Activated naive CD8-positive, alpha-beta T cell treated with anti-CD3 and anti-CD28 coated beads for 36 hours (primary cell): ENCODE measurements at regions not wholly inside any gene's neighbourhood (a gene's known extent, or its start where the extent isn't known, plus 50 kb on each side); places are given as distances from the start of the nearest gene placed in this dataset.
A peak's percentile ranks its signal among the peaks of the same experiment; 100 is the strongest.

ENCODE experiments used
- DNase-seq: peaks from one replicate; pipeline ENCODE4 v3.0.0; 2021
- H3K27ac Mint-ChIP-seq: one replicate; pipeline ENCODE4 v1.8.0; 2022; ENCODE audit warnings: mild to moderate bottlenecking, moderate library complexity, mixed read lengths
- H3K27me3 Mint-ChIP-seq: one replicate; pipeline ENCODE4 v1.8.0; 2022; ENCODE audit warnings: mild to moderate bottlenecking, mixed read lengths
- H3K36me3 Mint-ChIP-seq: one replicate; pipeline ENCODE4 v1.8.0; 2021; ENCODE audit warnings: mild to moderate bottlenecking, mixed read lengths
- H3K4me1 Mint-ChIP-seq: one replicate; pipeline ENCODE4 v1.8.0; 2021; ENCODE audit warnings: mixed read lengths
- H3K4me3 Mint-ChIP-seq: one replicate; pipeline ENCODE4 v1.8.0; 2022; ENCODE audit warnings: mild to moderate bottlenecking, moderate library complexity, mixed read lengths
- H3K9me3 Mint-ChIP-seq: one replicate; pipeline ENCODE4 v1.8.0; 2022; ENCODE audit warnings: mixed read lengths

GRCh38 chr20:12012241-12013222 lies 94.8 kb downstream of the BTBD3 start:
- no peaks in the 10 kb centered on the region for H3K4me1 Mint-ChIP-seq

DNA sequence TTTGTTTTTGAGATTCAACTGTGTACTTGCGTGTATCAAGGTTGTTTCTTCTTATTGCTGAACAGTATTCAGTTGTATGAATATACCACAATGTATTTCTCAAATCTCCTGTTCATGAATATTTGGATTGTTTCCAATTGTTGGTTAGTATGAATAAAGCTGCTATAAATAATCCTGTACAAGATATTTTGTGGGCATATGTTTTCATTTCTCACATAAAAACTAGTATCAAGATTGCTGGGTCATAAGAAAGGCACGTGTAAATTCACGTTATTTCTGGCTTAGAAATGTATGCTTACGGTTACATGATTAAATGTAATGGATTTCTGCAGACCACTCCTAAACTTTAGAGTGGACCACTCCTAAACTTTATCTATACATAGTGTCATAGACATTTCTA lies 96.6 kb downstream of the BTBD3 start:
- Mint-ChIP-seq H3K27me3 (no peaks in the 10 kb centered on the region), H3K9me3 (no peaks in the 10 kb centered on the region), H3K4me3 (no peak overlapping the region), H3K27ac (no peak overlapping the region), H3K4me1 (no peaks in the 10 kb centered on the region), H3K36me3 (no peaks in the 10 kb centered on the region)
- no peak for DNase-seq

More at GRCh38 chr20:12012241-12013222, 94.8 kb downstream of the BTBD3 start:
- Mint-ChIP-seq H3K9me3 (no peaks in the 10 kb centered on the region), H3K27me3 (no peaks in the 10 kb centered on the region), H3K4me3 (no peak overlapping the region), H3K27ac (no peak overlapping the region), H3K36me3 (no peaks in the 10 kb centered on the region)
- DNase-seq: peak; percentile 4

- H3K4me1 Mint-ChIP-seq: no peaks in the 10 kb centered on the region
- DNase-seq: no peak
- H3K27me3 Mint-ChIP-seq: no peaks in the 10 kb centered on the region
- H3K4me3 Mint-ChIP-seq: no peak overlapping the region
- no peaks in the 10 kb centered on the region for H3K36me3 Mint-ChIP-seq
- H3K9me3 Mint-ChIP-seq: no peaks in the 10 kb centered on the region
- H3K27ac Mint-ChIP-seq: no peak overlapping the region
Observed at GRCh38 chr20:12014736-12015135, 97.0 kb downstream of the BTBD3 start.

GRCh38 chr20:12016291-12016690 lies 98.6 kb downstream of the BTBD3 start:
- no peaks in the 10 kb centered on the region for H3K27me3 Mint-ChIP-seq

GRCh38 chr20:12019715-12020114 lies 102.0 kb downstream of the BTBD3 start:
- H3K9me3 Mint-ChIP-seq: no peaks in the 10 kb centered on the region
- no peaks in the 10 kb centered on the region for H3K27me3 Mint-ChIP-seq
- H3K4me1 Mint-ChIP-seq: no peaks in the 10 kb centered on the region
- no peaks in the 10 kb centered on the region for H3K36me3 Mint-ChIP-seq
- no peak overlapping the region for H3K27ac Mint-ChIP-seq
- no peak overlapping the region for H3K4me3 Mint-ChIP-seq
- DNase-seq: no peak

More at GRCh38 chr20:12016291-12016690, 98.6 kb downstream of the BTBD3 start:
- DNase-seq: no peak
- no peaks in the 10 kb centered on the region for H3K36me3 Mint-ChIP-seq
- H3K4me3 Mint-ChIP-seq: no peak overlapping the region
- no peaks in the 10 kb centered on the region for H3K4me1 Mint-ChIP-seq
- H3K27ac Mint-ChIP-seq: no peak overlapping the region
- H3K9me3 Mint-ChIP-seq: no peaks in the 10 kb centered on the region

DNA sequence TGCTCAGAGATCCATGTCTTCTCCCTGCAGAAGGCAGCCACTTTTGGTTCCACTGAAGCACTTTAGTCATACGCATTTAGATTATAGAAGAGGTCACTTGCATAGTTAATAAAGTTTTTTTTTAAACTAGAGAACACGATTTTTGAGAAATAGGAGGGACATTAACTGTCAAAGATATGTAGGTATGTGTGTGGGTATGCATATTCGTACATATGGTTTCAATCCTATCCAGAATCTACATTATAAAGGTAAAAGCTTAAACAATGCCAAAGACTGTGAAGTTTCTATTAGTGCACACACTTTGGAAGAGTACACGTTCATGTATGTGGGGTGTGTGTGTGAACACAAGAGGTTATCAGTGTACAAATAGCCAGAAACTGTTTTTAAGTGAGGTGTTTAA lies 103.2 kb downstream of the BTBD3 start:
- Mint-ChIP-seq H3K4me3 (no peak overlapping the region), H3K36me3 (no peaks in the 10 kb centered on the region), H3K4me1 (no peaks in the 10 kb centered on the region), H3K27me3 (no peaks in the 10 kb centered on the region), H3K27ac (no peak overlapping the region), H3K9me3 (no peaks in the 10 kb centered on the region)
- DNase-seq: no peak

DNA sequence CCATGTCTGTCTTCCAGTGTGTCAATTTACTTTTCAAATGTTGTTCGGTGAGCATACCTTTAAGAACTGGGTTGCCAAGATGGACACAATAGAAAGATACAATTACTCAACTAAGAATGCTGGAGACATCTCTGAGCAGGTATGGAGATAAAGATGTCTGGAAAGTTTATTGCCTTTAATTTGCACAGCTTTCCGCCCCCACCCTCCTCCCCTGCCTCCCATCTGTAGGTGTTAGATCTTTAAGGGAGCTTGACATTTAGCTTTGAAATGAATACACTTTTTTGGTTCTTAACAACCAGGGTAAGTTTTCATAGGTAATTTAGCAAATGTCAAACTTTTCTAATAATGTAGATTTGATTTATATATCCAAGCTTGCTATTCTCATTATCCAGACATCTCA lies 104.4 kb downstream of the BTBD3 start:
- Mint-ChIP-seq H3K4me1 (no peaks in the 10 kb centered on the region), H3K9me3 (no peaks in the 10 kb centered on the region), H3K36me3 (no peaks in the 10 kb centered on the region), H3K27me3 (no peaks in the 10 kb centered on the region), H3K4me3 (no peak overlapping the region), H3K27ac (no peak overlapping the region)
- no peak for DNase-seq

DNA sequence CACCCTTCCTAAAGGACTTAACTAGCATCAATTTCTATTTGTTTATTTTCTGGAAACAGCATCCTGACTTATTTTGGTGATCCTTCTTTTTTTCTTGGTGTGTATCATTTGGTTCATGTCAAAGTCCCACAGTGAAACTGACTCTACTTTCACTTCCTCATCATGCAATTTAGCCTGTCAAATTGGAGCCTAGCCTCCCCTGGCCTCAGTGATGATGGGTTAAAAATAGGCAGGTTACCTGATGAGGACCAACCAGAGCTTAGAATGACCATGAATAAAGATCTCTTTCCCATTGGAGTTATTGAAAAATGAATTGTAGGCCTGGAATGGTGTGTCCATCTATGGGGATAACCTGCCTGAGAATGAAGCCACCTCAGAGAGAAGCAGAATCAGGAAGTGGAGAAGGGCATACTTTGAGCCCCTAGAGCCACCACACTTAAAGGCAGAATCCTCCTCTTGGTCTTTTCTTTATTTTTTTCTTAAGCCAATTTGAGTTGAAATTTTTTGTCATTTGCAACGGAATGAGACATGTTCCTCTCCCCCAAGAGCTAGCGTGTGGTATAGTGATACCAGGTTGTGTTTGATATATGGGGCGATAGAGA lies 105.6 kb downstream of the BTBD3 start:
- H3K27ac Mint-ChIP-seq: no peak overlapping the region
- no peaks in the 10 kb centered on the region for H3K9me3 Mint-ChIP-seq
- no peaks in the 10 kb centered on the region for H3K36me3 Mint-ChIP-seq
- H3K4me1 Mint-ChIP-seq: no peaks in the 10 kb centered on the region
- no peaks in the 10 kb centered on the region for H3K27me3 Mint-ChIP-seq
- H3K4me3 Mint-ChIP-seq: no peak overlapping the region
- DNase-seq: no peak

DNA sequence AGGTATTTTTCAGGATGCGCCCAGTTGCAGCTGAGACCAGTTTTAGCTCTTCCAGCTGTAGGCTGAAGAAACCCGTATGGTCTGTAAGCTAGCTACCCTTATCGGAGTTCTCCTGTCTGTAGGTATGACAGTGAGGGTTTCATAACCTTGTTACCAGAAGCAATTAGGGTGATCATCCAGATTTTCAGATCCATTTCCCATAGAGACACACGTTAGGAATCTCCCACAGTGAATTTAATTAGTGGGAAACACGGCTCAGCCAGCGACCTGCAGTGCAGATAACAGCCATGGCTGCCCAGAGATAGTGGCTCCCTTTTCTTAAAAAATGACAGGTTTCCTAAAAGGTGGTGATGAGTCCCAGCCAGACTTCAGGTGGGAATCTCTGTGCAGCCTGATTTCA lies 111.1 kb downstream of the BTBD3 start:
- no peak overlapping the region for H3K4me3 Mint-ChIP-seq

DNA sequence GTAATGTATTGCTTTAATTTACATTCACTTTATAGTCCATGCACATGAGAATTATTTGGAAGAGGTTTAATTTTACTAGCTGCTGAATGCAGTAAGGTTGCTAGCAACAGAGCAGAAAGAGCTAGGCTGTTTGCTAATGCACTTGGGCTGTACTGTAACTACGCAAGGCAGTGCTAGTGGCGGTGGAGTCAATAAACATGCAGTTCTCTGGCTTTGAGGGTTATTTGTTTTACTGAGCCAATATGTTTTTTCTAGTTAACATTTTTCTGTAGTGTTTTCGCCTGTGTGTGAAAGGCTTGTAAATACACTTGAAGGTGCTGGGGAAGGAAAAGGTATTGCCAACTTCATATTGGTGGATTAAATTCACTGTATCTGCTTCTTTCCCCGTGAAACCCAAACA lies 112.8 kb downstream of the BTBD3 start:
- Mint-ChIP-seq H3K4me3 (no peak overlapping the region), H3K4me1 (no peaks in the 10 kb centered on the region), H3K27me3 (no peaks in the 10 kb centered on the region), H3K27ac (no peak overlapping the region), H3K36me3 (no peaks in the 10 kb centered on the region), H3K9me3 (no peaks in the 10 kb centered on the region)
- DNase-seq: no peak

More for the DNA sequence above, 111.1 kb downstream of the BTBD3 start:
- Mint-ChIP-seq H3K27ac (no peak overlapping the region), H3K36me3 (no peaks in the 10 kb centered on the region), H3K9me3 (no peaks in the 10 kb centered on the region), H3K4me1 (no peaks in the 10 kb centered on the region), H3K27me3 (no peaks in the 10 kb centered on the region)
- no peak for DNase-seq

DNA sequence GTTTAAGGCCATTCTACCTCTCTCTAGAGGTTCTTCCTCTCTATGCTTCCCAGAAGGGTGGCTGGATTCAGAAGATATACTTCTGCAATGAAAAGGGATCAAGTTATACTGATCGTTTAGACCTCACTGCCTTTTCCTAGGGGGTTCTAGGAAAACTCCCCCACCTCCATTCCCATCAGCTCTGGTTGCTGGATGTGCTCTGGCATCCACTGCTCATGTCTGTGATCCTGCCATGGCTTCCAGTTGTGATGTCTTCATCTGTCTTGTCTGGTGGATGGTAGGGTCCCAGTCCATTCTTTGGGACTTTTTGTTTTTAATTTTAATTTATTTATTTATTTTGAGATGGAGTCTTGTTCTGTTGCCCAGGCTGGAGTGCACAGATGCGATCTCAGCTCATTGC lies 118.4 kb downstream of the BTBD3 start:
- Mint-ChIP-seq H3K27ac (no peak overlapping the region), H3K27me3 (no peaks in the 10 kb centered on the region), H3K36me3 (no peaks in the 10 kb centered on the region), H3K9me3 (no peaks in the 10 kb centered on the region), H3K4me3 (no peak overlapping the region), H3K4me1 (no peaks in the 10 kb centered on the region)
- DNase-seq: no peak

DNA sequence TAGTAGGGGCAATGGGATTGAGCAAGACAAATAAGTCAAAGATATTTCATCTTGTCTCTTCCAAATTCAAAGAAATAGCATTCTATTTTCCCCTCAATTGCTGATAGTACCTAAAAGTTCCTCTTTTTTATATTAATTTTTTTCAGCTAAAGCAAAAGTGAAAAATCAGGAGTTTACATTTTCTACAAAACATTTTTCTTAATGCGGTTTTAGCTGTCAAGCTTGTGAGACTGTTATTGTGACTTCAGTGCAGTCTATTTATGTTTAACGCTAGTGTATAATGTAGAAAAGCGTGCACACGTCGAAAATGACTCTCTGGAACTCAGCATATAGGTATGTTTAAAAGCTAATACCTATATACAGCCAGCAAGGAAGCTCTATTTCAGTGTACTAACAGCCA lies 119.8 kb downstream of the BTBD3 start:
- Mint-ChIP-seq H3K4me1 (no peaks in the 10 kb centered on the region), H3K36me3 (no peaks in the 10 kb centered on the region), H3K9me3 (no peaks in the 10 kb centered on the region), H3K4me3 (no peak overlapping the region), H3K27ac (no peak overlapping the region), H3K27me3 (no peaks in the 10 kb centered on the region)
- no peak for DNase-seq

DNA sequence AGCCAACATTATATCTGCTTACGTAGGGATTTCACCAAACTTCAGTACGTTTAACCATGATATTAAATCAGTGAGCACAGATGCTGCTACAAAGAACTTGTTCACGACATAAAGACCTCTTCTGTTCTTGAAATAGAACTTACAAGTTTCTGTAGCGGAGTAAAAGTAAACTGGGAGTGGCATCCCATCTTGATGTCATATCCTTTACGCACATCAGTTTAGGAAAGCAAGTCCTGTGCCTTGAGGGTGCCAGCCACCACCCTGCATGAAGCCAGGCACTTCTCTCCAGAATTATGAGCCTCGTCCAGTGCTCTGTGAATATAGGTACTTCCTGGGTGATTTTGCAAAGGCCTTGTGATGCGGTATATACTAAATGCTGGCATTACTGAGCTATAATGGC lies 122.6 kb downstream of the BTBD3 start:
- Mint-ChIP-seq H3K27ac (no peak overlapping the region), H3K9me3 (no peaks in the 10 kb centered on the region), H3K36me3 (no peaks in the 10 kb centered on the region), H3K4me1 (peaks cover 1% of the 10 kb centered on the region), H3K4me3 (no peak overlapping the region), H3K27me3 (no peaks in the 10 kb centered on the region)
- no peak for DNase-seq

DNA sequence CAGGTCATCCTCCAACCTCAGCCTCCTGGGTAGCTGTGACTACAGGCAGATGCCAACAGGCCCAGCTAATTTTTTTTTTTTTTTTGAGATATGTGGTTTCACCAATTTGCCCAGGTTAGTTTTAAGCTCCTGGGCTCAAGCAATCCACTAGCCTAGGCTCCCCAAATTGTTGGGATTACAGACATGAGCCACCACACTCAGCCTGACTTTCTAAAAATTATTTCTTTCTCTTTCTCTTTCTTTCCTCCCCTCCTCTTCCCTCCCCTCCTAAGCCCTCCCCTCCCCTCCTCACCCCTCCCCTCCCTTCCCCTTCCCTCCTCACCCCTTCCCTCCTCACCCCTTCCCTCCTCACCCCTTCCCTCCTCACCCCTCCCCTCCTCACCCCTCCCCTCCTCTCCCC lies 127.3 kb downstream of the BTBD3 start:
- Mint-ChIP-seq H3K27me3 (no peaks in the 10 kb centered on the region), H3K4me1 (peaks cover 1% of the 10 kb centered on the region), H3K36me3 (no peaks in the 10 kb centered on the region), H3K4me3 (no peak overlapping the region), H3K27ac (no peak overlapping the region), H3K9me3 (no peaks in the 10 kb centered on the region)
- DNase-seq: no peak

DNA sequence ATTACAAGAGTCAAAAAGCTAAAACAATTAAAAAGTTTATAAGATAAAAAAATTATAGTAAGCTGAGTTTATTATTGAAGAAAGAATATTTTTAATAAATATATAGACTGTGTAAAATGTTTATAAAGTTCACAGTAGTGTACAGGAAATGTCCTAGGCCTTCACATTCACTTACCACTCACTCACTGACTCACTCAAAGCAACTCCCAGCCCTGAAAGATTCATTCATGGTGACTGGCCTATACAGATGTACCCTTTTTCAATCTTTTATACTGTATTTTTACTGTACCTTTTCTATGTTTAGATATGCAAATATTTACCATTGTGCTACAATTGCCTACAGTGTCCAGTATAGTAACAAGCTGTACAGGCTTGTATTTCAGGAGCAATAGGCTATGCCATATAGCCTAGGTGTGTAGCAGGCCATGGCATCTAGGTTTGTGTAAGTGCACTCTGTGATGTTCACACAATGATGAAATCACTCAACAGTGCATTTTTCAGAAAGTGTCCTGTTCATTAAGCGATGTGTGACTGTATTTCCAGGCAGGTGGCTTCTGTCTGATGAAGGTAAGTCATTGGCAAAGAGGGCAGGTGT lies 130.2 kb downstream of the BTBD3 start:
- H3K27ac Mint-ChIP-seq: no peak overlapping the region
- no peaks in the 10 kb centered on the region for H3K36me3 Mint-ChIP-seq
- no peaks in the 10 kb centered on the region for H3K27me3 Mint-ChIP-seq
- H3K9me3 Mint-ChIP-seq: no peaks in the 10 kb centered on the region
- peaks cover 1% of the 10 kb centered on the region for H3K4me1 Mint-ChIP-seq
- no peak for DNase-seq
- no peak overlapping the region for H3K4me3 Mint-ChIP-seq
